Liver (tissue), 3 donors: ENCODE measurements at regions not wholly inside any gene's neighbourhood (a gene's known extent, or its start where the extent isn't known, plus 50 kb on each side); places are given as distances from the start of the nearest gene placed in this dataset.

Experiments
- EGR1 ChIP-seq, 2 donors: IDR thresholded peaks; 2 replicates each; pipeline ENCODE4 v1.6.1; 2016 to 2018; ENCODE audit warnings: antibody characterized with exemption in 2 of 2, low read depth in 2 of 2
- RXRA ChIP-seq, 2 donors: IDR thresholded peaks; 2 replicates each; pipeline ENCODE4 v1.6.1; 2017 to 2018; ENCODE audit warnings: antibody characterized with exemption in 2 of 2, mild to moderate bottlenecking in 1 of 2
- TF ChIP-seq, protein P1 (sequence below): fragments of 150-350 bp; IDR thresholded peaks from 2 replicates; pipeline ENCODE4 v1.5.1; 2017; ENCODE audit warnings: improper control_type of control experiment, low read depth, low read length; ENCODE audit not compliant: missing input control
- donor health status: healthy.
- donor health status: healthy.

DNA sequence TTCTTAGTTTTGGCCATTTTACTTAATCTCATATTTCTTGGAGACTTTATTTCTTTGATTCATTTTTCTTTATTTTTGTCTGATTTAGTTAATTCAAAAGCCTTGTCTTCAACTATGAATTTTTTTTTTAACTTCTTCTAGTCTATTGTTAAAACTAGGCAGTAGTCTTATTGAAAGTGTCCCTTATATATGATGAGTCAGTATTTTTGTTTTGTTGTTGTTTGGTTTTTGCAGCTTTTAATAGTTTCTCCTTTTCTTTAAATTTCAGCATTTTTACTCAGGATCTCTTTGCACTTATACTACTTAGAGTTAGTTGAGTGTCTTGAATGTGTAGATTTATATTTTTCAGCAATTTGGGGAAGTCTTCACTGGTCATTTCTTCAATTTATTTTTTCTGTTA is 758.5 kb upstream of the CDH8 start:
- TF ChIP-seq, protein P1, sequence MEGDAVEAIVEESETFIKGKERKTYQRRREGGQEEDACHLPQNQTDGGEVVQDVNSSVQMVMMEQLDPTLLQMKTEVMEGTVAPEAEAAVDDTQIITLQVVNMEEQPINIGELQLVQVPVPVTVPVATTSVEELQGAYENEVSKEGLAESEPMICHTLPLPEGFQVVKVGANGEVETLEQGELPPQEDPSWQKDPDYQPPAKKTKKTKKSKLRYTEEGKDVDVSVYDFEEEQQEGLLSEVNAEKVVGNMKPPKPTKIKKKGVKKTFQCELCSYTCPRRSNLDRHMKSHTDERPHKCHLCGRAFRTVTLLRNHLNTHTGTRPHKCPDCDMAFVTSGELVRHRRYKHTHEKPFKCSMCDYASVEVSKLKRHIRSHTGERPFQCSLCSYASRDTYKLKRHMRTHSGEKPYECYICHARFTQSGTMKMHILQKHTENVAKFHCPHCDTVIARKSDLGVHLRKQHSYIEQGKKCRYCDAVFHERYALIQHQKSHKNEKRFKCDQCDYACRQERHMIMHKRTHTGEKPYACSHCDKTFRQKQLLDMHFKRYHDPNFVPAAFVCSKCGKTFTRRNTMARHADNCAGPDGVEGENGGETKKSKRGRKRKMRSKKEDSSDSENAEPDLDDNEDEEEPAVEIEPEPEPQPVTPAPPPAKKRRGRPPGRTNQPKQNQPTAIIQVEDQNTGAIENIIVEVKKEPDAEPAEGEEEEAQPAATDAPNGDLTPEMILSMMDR = no peak
- TF ChIP-seq EGR1 (IDR thresholded peaks at IDR 0.05; ENCODE audit: low read depth in 2 of 2) (no peak), RXRA (IDR thresholded peaks at IDR 0.05) (no peak)
